Spleen (tissue), 7 donors: ENCODE measurements at regions not wholly inside any gene's neighbourhood (a gene's known extent, or its start where the extent isn't known, plus 50 kb on each side); places are given as distances from the start of the nearest gene placed in this dataset.

ENCODE experiments used
- POLR2A ChIP-seq, 3 donors: fragments of 450-650 bp; IDR thresholded peaks; one replicate each; pipeline ENCODE4 v1.5.1; 2017; ENCODE audit warnings: antibody characterized with exemption in 3 of 3, mild to moderate bottlenecking in 1 of 3
- POLR2AphosphoS5 ChIP-seq, 3 donors: sonication (generic); formaldehyde crosslinking; IDR thresholded peaks; one replicate each; pipeline ENCODE4 v1.5.1; 2017; ENCODE audit warnings: antibody characterized with exemption in 3 of 3
- TF ChIP-seq, protein P1 (sequence below), 11 experiments: fragments of 200-600 bp in 7 of 11; fragments of 450-650 bp in 4 of 11; sonication (generic) in 4 of 11; IDR thresholded peaks in 8 of 11; conservative IDR thresholded peaks in 3 of 11; 1 replicate in 7 of 11; 2 replicates in 4 of 11; pipeline versions ENCODE4 v1.4.0 to v1.8.0; 2016 to 2021; ENCODE audit warnings: antibody characterized with exemption in 11 of 11, inconsistent platforms in 4 of 11, mild to moderate bottlenecking in 1 of 11
- donor health status: DM: no; HTN: no; CAD: no; lungs with moderate emphysema.
- donor health status: DM: no; HTN: no; CAD: no.
- donor health status: DM: no; HTN: no; CAD: no.

DNA sequence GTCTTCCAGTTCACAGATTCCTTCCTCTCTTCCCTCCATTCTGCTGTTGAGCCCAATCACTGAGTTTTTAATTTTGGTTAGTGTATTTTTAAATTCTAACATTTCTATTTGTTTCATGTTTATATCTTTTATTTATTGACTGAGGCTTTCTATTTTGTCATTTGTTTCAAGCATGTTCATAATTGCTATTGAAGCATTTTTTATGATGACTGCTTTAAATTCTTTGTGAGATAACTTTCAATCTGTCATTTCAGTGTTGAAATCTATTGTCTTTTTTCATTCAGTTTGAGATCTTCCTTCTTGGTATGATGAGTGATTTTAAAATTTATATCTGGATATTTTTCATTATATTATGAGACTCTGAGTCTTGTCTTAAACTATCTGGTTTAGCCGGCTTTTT is 192.3 kb downstream of the RPLP1 start:
- TF ChIP-seq, protein P1, sequence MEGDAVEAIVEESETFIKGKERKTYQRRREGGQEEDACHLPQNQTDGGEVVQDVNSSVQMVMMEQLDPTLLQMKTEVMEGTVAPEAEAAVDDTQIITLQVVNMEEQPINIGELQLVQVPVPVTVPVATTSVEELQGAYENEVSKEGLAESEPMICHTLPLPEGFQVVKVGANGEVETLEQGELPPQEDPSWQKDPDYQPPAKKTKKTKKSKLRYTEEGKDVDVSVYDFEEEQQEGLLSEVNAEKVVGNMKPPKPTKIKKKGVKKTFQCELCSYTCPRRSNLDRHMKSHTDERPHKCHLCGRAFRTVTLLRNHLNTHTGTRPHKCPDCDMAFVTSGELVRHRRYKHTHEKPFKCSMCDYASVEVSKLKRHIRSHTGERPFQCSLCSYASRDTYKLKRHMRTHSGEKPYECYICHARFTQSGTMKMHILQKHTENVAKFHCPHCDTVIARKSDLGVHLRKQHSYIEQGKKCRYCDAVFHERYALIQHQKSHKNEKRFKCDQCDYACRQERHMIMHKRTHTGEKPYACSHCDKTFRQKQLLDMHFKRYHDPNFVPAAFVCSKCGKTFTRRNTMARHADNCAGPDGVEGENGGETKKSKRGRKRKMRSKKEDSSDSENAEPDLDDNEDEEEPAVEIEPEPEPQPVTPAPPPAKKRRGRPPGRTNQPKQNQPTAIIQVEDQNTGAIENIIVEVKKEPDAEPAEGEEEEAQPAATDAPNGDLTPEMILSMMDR (IDR thresholded peaks at IDR 0.05 in 8 of 11, conservative IDR thresholded peaks at IDR 0.05 in 3 of 11) = no peak
- no peak for TF ChIP-seq POLR2AphosphoS5 (IDR thresholded peaks at IDR 0.05)
- no peak for TF ChIP-seq POLR2A (IDR thresholded peaks at IDR 0.05)
